Posterior vena cava (tissue), 2 donors: ENCODE measurements at regions not wholly inside any gene's neighbourhood (a gene's known extent, or its start where the extent isn't known, plus 50 kb on each side); places are given as distances from the start of the nearest gene placed in this dataset.

Source experiments
- DNase-seq: peaks from one replicate; pipeline ENCODE4 v3.0.0-alpha.2; 2020; ENCODE audit warnings: low spot score
- intact Hi-C, 2 donors: fragments of 100-400 bp; cut with DNase I; formaldehyde crosslinking; loops; one replicate each; pipeline versions ENCODE4 v1.14.1 to v1.14.2; 2022 to 2023
- donor health status: DM: yes; HTN: yes; CAD: no.
- donor health status: DM: yes; HTN: yes; CAD: no.

DNA sequence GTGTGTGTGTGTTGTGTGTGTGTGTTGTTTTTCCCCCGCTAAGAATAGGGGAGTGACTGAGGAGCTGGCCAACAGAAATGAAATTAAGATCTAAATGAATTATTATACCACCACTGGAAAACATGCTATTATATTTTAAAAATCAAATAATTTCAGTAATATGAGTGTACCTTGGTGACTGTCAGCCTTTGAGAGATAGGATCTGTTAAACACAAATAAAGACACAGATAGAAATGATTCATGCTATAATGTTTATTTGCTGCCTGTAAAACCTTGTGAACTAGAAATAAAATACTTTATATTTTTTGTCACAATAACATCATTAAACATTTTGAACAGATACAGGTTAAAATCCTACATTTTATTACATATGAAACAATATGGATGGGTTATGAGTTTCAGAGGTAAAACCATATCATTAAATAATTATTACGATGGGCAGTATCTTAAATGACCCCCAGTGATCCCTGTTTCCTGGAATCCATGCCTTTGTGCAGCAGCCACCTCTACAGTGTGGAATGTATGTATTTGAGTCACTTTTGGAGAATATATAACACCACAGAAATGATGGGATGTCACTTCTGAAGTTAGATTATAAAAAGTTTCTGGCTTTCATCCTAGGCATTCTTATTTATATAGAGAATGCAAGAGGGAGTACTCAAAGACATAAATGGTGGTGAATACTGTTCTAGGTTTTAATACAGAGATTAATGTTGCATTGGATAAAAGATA lies 617.2 kb downstream of the CDH18 start:
- no peak for DNase-seq
- intact Hi-C loops = no loop called here

DNA sequence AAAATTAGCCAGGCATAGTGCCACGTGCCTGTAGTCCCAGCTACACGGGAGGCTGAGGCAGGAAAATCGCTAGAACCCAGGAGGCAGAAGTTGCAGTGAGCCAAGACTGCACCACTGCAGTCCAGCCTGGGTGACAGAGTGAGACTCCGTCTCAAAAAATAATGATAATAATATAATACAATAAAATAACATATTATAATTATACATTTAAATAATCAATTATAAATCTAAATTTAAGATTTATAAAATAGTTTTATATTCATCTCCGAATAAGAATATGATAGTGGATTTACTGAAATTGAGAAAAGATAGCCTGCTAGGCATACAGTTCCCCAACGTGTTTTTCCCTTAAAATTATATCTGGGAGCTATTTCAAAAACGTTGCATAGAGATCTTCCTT lies 599.6 kb downstream of the CDH18 start:
- intact Hi-C loops = no loop called here
- no peak for DNase-seq

DNA sequence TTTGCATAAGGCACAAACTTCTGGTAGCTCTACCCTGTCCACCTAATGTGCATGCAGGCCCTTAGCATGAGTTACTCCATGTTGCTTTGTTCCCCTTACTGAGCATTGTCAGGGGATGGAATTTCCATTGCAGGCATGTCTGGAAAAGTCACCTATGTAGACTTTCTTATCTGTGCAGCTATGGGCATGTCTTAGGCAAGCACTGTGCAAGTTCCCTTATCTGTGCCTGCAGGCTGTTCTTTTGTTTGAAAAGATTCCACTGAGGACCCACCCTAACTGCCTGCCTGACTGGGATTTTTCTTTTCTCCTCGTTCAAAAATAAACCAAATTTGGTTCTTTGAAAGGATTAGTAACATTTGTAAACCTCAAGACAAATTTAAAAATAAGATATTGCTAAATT lies 587.0 kb downstream of the CDH18 start:
- intact Hi-C loops = no loop called here
- DNase-seq = no peak

DNA sequence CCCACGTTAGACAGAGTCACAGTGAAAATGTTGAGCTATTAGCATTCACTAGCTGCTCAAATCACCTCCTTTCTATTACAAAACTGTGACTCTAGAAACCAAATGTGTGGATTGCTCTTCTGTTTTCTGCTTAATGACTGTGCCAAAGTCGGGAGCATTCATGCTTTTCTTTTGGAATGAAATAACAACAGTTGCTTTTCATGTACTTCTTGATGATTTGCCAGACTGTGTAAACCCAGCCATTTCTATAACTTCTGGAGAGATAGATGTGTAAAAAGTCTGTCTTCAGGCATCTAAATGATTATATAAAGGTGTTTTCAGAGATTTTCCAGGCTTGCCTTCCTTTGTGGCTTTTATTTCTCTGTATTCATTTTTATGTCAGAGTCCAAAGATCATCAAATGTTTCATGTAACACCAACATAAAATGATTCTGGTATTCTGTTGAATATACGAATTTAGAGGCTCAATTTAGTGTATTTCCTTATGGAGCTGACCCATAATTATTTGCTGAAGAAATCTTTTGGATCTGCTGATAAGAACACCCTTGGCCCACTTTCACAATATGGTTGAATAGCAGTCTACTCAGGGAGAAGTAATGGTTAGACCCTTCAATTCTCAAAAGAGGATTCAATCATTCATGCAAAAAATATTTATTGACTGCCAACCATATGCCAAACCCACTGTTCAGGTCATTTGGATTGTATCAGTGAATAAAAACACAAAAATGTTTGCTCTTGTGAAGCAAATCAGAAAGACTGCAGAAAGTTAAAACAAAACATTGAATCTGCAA lies 581.2 kb downstream of the CDH18 start:
- DNase-seq = no peak
- intact Hi-C loops = no loop called here

DNA sequence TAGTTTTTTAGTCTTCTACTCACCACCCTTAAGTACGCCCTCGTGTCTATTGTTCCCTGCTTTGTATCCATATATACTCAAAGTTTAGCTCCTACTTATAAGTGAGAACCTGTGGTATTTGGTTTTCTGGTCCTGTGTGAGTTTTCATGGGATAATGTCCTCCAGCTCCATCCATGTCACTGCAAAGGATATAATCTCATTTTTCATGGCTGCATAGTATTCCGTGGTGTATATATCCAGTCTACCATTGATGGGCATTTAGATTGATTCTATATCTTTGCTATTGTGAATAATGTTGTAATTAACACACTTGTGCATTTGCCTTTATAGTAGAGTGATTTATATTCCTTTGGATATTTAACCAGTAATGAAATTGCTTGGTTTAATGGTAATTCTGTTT lies 579.9 kb downstream of the CDH18 start:
- no peak for DNase-seq
- intact Hi-C loops = no loop called here

DNA sequence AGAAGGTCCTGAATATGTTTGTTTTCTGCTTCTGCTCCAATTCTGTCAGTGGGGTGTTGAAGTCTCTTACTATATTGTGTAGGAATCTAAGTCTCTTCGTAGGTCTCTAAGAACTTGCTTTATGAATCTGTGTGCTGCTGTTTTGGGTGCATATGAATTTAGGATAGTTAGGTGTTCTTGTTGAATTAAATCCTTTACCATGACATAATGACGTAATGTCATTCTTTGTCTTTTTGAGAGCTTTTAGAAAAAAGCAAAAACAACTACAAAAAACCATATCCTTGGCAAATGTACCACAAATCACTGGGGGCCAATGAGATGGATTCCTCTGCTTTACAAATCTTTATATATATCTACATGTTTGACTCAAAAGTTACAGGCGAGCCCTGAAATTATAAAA lies 576.1 kb downstream of the CDH18 start:
- DNase-seq = no peak
- intact Hi-C loops = no loop called here
